ENCODE measurements at regions not wholly inside any gene's neighbourhood (a gene's known extent, or its start where the extent isn't known, plus 50 kb on each side); places are given as distances from the start of the nearest gene placed in this dataset.

- Histone ChIP-seq H3K27me3 (replicated peaks; ENCODE audit: insufficient read depth, low read length) (no peaks in the 10 kb centered on the region), H3K27ac (ENCODE audit: low read length) (no peak overlapping the region), H3K9ac (ENCODE audit: low read length) (no peak overlapping the region), H2AFZ (ENCODE audit: low read length) (no peak overlapping the region), H3K4me1 (ENCODE audit: low read length) (no peaks in the 10 kb centered on the region), H3K79me2 (ENCODE audit: low read length) (no peaks in the 10 kb centered on the region), H3F3A (ENCODE audit: insufficient read depth, low read length) (no peaks in the 10 kb centered on the region), H3K4me2 (ENCODE audit: low read depth, low read length) (no peak overlapping the region), H4K20me1 (ENCODE audit: insufficient read depth, low read length) (no peaks in the 10 kb centered on the region), H3K9me3 (replicated peaks; ENCODE audit: insufficient read depth, low read length) (no peaks in the 10 kb centered on the region), H3K4me3 (ENCODE audit: low read length) (no peak overlapping the region), H3K36me3 (replicated peaks; ENCODE audit: insufficient read depth, low read length) (no peaks in the 10 kb centered on the region), H3K9me2 (replicated peaks; ENCODE audit: insufficient read depth, low read length) (no peaks in the 10 kb centered on the region)
- DNase-seq: no peak
- TF ChIP-seq EZH2 (optimal IDR thresholded peaks at IDR 0.05; ENCODE audit: low read depth, low read length): no peak
- TF ChIP-seq EZH2phosphoT487 (IDR thresholded peaks at IDR 0.05; ENCODE audit: low read length): no peak
- TF ChIP-seq CTCF (IDR thresholded peaks at IDR 0.05; ENCODE audit: low read length): no peak
These were observed 1095.1 kb downstream of the IGSF11 start for GRCh38 chr3:117939425-117940027.

- Histone ChIP-seq H3K4me1 (ENCODE audit: low read length) (no peaks in the 10 kb centered on the region), H3K36me3 (replicated peaks; ENCODE audit: insufficient read depth, low read length) (no peaks in the 10 kb centered on the region), H4K20me1 (ENCODE audit: insufficient read depth, low read length) (no peaks in the 10 kb centered on the region), H3K9ac (ENCODE audit: low read length) (no peak overlapping the region), H3K4me3 (ENCODE audit: low read length) (no peak overlapping the region), H3K27me3 (replicated peaks; ENCODE audit: insufficient read depth, low read length) (no peaks in the 10 kb centered on the region), H3K9me2 (replicated peaks; ENCODE audit: insufficient read depth, low read length) (no peaks in the 10 kb centered on the region), H3F3A (ENCODE audit: insufficient read depth, low read length) (no peaks in the 10 kb centered on the region), H3K79me2 (ENCODE audit: low read length) (no peaks in the 10 kb centered on the region), H3K9me3 (replicated peaks; ENCODE audit: insufficient read depth, low read length) (no peaks in the 10 kb centered on the region), H3K27ac (ENCODE audit: low read length) (no peak overlapping the region), H2AFZ (ENCODE audit: low read length) (no peak overlapping the region), H3K4me2 (ENCODE audit: low read depth, low read length) (no peak overlapping the region)
- no peak for DNase-seq
- TF ChIP-seq EZH2phosphoT487 (IDR thresholded peaks at IDR 0.05; ENCODE audit: low read length) (no peak), CTCF (IDR thresholded peaks at IDR 0.05; ENCODE audit: low read length) (no peak), EZH2 (optimal IDR thresholded peaks at IDR 0.05; ENCODE audit: low read depth, low read length) (no peak)
These were observed 1093.6 kb downstream of the IGSF11 start for GRCh38 chr3:117941015-117941414.

GRCh38 chr3:117941756-117942155 lies 1092.9 kb downstream of the IGSF11 start:
- no peaks in the 10 kb centered on the region for H3K9me3 ChIP-seq (replicated peaks; ENCODE audit: insufficient read depth, low read length)
- TF ChIP-seq EZH2 (optimal IDR thresholded peaks at IDR 0.05; ENCODE audit: low read depth, low read length) (no peak), EZH2phosphoT487 (IDR thresholded peaks at IDR 0.05; ENCODE audit: low read length) (no peak), CTCF (IDR thresholded peaks at IDR 0.05; ENCODE audit: low read length) (no peak)
- no peak overlapping the region for H3K9ac ChIP-seq (ENCODE audit: low read length)
- no peaks in the 10 kb centered on the region for H4K20me1 ChIP-seq (ENCODE audit: insufficient read depth, low read length)
- no peaks in the 10 kb centered on the region for H3K4me1 ChIP-seq (ENCODE audit: low read length)
- no peak overlapping the region for H3K27ac ChIP-seq (ENCODE audit: low read length)
- no peak overlapping the region for H3K4me3 ChIP-seq (ENCODE audit: low read length)
- H3F3A ChIP-seq (ENCODE audit: insufficient read depth, low read length): no peaks in the 10 kb centered on the region
- H3K27me3 ChIP-seq (replicated peaks; ENCODE audit: insufficient read depth, low read length): no peaks in the 10 kb centered on the region
- no peak overlapping the region for H2AFZ ChIP-seq (ENCODE audit: low read length)
- H3K79me2 ChIP-seq (ENCODE audit: low read length): no peaks in the 10 kb centered on the region
- H3K4me2 ChIP-seq (ENCODE audit: low read depth, low read length): no peak overlapping the region
- H3K36me3 ChIP-seq (replicated peaks; ENCODE audit: insufficient read depth, low read length): no peaks in the 10 kb centered on the region
- no peaks in the 10 kb centered on the region for H3K9me2 ChIP-seq (replicated peaks; ENCODE audit: insufficient read depth, low read length)
- no peak for DNase-seq

Measured in MM.1S (cell line).